HG03439 (cell line): ENCODE measurements at regions not wholly inside any gene's neighbourhood (a gene's known extent, or its start where the extent isn't known, plus 50 kb on each side); places are given as distances from the start of the nearest gene placed in this dataset.
"Not testable (repeated sequence)": the region's sequence is repeated elsewhere in the genome, so short reads cannot be mapped to it uniquely, and the experiment has no call there.

ENCODE experiments used
- ATAC-seq: cut with Tn5 transposase; IDR thresholded peaks from one replicate; pipeline ENCODE4 v1.9.1; 2021; ENCODE audit warnings: mild to moderate bottlenecking, moderate library complexity; ENCODE audit not compliant: unreplicated experiment

- no peak for ATAC-seq
These were observed 103.8 kb downstream of the IER5 start for GRCh38 chr1:181192316-181192715.

GRCh38 chr1:181202986-181203555 lies 114.6 kb downstream of the IER5 start:
- ATAC-seq, result no peak

GRCh38 chr1:181204530-181204929 lies 116.0 kb downstream of the IER5 start:
- ATAC-seq, result no peak

GRCh38 chr1:181205901-181206300 lies 117.4 kb downstream of the IER5 start:
- ATAC-seq, result no peak

GRCh38 chr1:181206513-181206912 lies 118.0 kb downstream of the IER5 start:
- ATAC-seq, result no peak

- ATAC-seq, result no peak
These were observed 118.7 kb downstream of the IER5 start for GRCh38 chr1:181206979-181207790.

- ATAC-seq, result no peak
These were observed 119.6 kb downstream of the IER5 start for GRCh38 chr1:181208083-181208482.

GRCh38 chr1:181208967-181209366 lies 120.5 kb downstream of the IER5 start:
- no peak for ATAC-seq

GRCh38 chr1:181213056-181213455 lies 124.6 kb downstream of the IER5 start:
- ATAC-seq, result no peak

- no peak for ATAC-seq
These were observed 128.1 kb downstream of the IER5 start for GRCh38 chr1:181216591-181216994.

GRCh38 chr1:181219938-181220337 lies 131.4 kb downstream of the IER5 start:
- no peak for ATAC-seq

GRCh38 chr1:181221078-181221477 lies 132.6 kb downstream of the IER5 start:
- ATAC-seq, result no peak

GRCh38 chr1:181222972-181223505 lies 134.5 kb downstream of the IER5 start:
- ATAC-seq, result no peak

GRCh38 chr1:181226728-181227127 lies 138.2 kb downstream of the IER5 start:
- ATAC-seq, result not testable (repeated sequence)

- ATAC-seq, result no peak
These were observed 150.6 kb downstream of the IER5 start for GRCh38 chr1:181239086-181239485.

- not testable (repeated sequence) for ATAC-seq
These were observed 157.8 kb downstream of the IER5 start for GRCh38 chr1:181246320-181246719.

- not testable (repeated sequence) for ATAC-seq
These were observed 159.9 kb downstream of the IER5 start for GRCh38 chr1:181248361-181248760.

- no peak for ATAC-seq
These were observed 160.7 kb downstream of the IER5 start for GRCh38 chr1:181249186-181249585.

- ATAC-seq, result no peak
These were observed 161.5 kb downstream of the IER5 start for GRCh38 chr1:181250038-181250437.

GRCh38 chr1:181251001-181251712 lies 162.7 kb downstream of the IER5 start:
- ATAC-seq, result no peak

- no peak for ATAC-seq
These were observed 163.2 kb downstream of the IER5 start for GRCh38 chr1:181251713-181252075.

GRCh38 chr1:181253601-181254000 lies 165.1 kb downstream of the IER5 start:
- not testable (repeated sequence) for ATAC-seq
